ENCODE measurements at regions not wholly inside any gene's neighbourhood (a gene's known extent, or its start where the extent isn't known, plus 50 kb on each side); places are given as distances from the start of the nearest gene placed in this dataset.

- no peak overlapping the region for H3K27ac ChIP-seq
- ChIA-PET CTCF (no interaction called here), POLR2A (ENCODE audit: low non-redundant PET) (no interaction called here)
- no peak for TF ChIP-seq CTCF (conservative IDR thresholded peaks at IDR 0.05; ENCODE audit: low read depth)
- no peak for DNase-seq (ENCODE audit: low spot score)
These were observed 549.8 kb upstream of the LCORL start for GRCh38 chr4:18571301-18571761.

GRCh38 chr4:18570370-18570769, 548.8 kb upstream of the LCORL start:
- CTCF ChIA-PET: no interaction called here

GRCh38 chr4:18568600-18568999, 547.0 kb upstream of the LCORL start:
- no peak for TF ChIP-seq CTCF (conservative IDR thresholded peaks at IDR 0.05; ENCODE audit: low read depth)
- ChIA-PET POLR2A (ENCODE audit: low non-redundant PET) (no interaction called here), CTCF (no interaction called here)
- no peak for DNase-seq (ENCODE audit: low spot score)
- H3K27ac ChIP-seq: no peak overlapping the region

More at GRCh38 chr4:18570370-18570769, 548.8 kb upstream of the LCORL start:
- POLR2A ChIA-PET (ENCODE audit: low non-redundant PET): no interaction called here
- no peak for DNase-seq (ENCODE audit: low spot score)
- no peak overlapping the region for H3K27ac ChIP-seq
- no peak for TF ChIP-seq CTCF (conservative IDR thresholded peaks at IDR 0.05; ENCODE audit: low read depth)

GRCh38 chr4:18566970-18567799, 545.6 kb upstream of the LCORL start:
- CTCF ChIA-PET: interaction anchor here (0.6 kb wide), 1 partner anchor 148 kb away, joined by 3 read pairs; no protein-coding TSS in a partner anchor
- POLR2A ChIA-PET (ENCODE audit: low non-redundant PET): no interaction called here
- no peak for TF ChIP-seq CTCF (conservative IDR thresholded peaks at IDR 0.05; ENCODE audit: low read depth)
- DNase-seq (ENCODE audit: low spot score): no peak
- no peak overlapping the region for H3K27ac ChIP-seq

- no peak for TF ChIP-seq CTCF (conservative IDR thresholded peaks at IDR 0.05; ENCODE audit: low read depth)
- ChIA-PET CTCF (no interaction called here), POLR2A (ENCODE audit: low non-redundant PET) (no interaction called here)
- DNase-seq (ENCODE audit: low spot score): no peak
- no peak overlapping the region for H3K27ac ChIP-seq
These were observed 537.9 kb upstream of the LCORL start for GRCh38 chr4:18559492-18559891.

- POLR2A ChIA-PET (ENCODE audit: low non-redundant PET): no interaction called here
- CTCF ChIA-PET: no interaction called here
- TF ChIP-seq CTCF (conservative IDR thresholded peaks at IDR 0.05; ENCODE audit: low read depth): no peak
These were observed 534.8 kb upstream of the LCORL start for GRCh38 chr4:18556402-18556801.

More at GRCh38 chr4:18556402-18556801, 534.8 kb upstream of the LCORL start:
- no peak overlapping the region for H3K27ac ChIP-seq
- DNase-seq (ENCODE audit: low spot score): no peak
